A673 (cell line): ENCODE measurements at regions not wholly inside any gene's neighbourhood (a gene's known extent, or its start where the extent isn't known, plus 50 kb on each side); places are given as distances from the start of the nearest gene placed in this dataset.

Source experiments
- EZH2 ChIP-seq: fragments of 200-600 bp; sonication (generic); IDR thresholded peaks from 2 replicates; pipeline ENCODE4 v1.6.1; 2017; ENCODE audit warnings: borderline replicate concordance, low read depth, mild to moderate bottlenecking, mixed read lengths, antibody characterized with exemption, low read length; ENCODE audit not compliant: poor library complexity, severe bottlenecking
- TF ChIP-seq, protein P1 (sequence below): fragments of 300-800, 200-600 bp; sonication (generic); conservative IDR thresholded peaks from 2 replicates; pipeline ENCODE4 v1.5.1; 2017; ENCODE audit warnings: low read depth, mild to moderate bottlenecking, antibody characterized with exemption, low read length, moderate library complexity, mixed read lengths

DNA sequence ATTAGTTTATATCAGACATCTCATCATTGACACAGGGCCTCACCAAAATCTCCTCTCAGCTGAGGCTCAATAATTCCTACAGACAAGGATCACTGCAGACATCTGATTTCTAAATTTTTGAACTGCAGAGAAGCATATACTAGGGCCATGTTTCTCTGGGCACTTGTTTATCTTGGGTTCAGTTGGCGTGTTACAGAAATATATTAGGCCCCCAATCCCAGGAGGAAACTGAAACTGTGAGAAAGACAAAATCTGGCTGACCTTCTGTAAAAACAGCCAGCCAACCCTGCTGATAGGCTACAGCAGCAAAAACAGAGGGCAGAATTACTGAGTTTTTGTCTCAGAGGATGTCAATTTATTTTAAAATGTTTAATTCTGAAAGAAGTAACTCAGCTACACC, 634.6 kb downstream of the ETNK1 start:
- TF ChIP-seq, protein P1, sequence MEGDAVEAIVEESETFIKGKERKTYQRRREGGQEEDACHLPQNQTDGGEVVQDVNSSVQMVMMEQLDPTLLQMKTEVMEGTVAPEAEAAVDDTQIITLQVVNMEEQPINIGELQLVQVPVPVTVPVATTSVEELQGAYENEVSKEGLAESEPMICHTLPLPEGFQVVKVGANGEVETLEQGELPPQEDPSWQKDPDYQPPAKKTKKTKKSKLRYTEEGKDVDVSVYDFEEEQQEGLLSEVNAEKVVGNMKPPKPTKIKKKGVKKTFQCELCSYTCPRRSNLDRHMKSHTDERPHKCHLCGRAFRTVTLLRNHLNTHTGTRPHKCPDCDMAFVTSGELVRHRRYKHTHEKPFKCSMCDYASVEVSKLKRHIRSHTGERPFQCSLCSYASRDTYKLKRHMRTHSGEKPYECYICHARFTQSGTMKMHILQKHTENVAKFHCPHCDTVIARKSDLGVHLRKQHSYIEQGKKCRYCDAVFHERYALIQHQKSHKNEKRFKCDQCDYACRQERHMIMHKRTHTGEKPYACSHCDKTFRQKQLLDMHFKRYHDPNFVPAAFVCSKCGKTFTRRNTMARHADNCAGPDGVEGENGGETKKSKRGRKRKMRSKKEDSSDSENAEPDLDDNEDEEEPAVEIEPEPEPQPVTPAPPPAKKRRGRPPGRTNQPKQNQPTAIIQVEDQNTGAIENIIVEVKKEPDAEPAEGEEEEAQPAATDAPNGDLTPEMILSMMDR, result no peak
- no peak for TF ChIP-seq EZH2
